NAMALWA (cell line): ENCODE measurements at regions not wholly inside any gene's neighbourhood (a gene's known extent, or its start where the extent isn't known, plus 50 kb on each side); places are given as distances from the start of the nearest gene placed in this dataset.

Experiments used
- DNase-seq: peaks from one replicate; pipeline ENCODE4 v3.0.0-alpha.2; 2015; ENCODE audit warnings: low spot score

- no peak for DNase-seq
Observed at GRCh38 chr5:62112689-62113228, 193.2 kb upstream of the KIF2A start.

DNA sequence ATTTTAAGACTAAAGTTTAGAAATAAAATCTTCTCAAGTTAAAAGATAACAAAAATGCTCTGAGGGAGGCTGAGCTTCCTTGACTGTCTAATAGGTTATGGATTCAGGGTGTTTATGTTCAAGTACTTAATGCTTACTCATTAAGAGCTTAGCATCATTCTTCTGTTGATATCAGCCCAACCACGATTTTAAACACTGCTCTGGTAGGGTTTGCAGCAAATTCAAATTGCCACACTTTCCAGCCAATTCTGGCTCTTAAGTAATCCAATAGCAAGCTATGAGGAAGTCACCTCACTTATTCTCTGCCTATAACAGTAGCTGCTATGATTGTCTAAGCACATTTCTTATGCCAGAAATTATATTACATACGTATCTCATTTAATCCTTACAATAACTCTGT is 191.0 kb upstream of the KIF2A start:
- DNase-seq: no peak

GRCh38 chr5:62124266-62124665 is 181.7 kb upstream of the KIF2A start:
- no peak for DNase-seq

DNA sequence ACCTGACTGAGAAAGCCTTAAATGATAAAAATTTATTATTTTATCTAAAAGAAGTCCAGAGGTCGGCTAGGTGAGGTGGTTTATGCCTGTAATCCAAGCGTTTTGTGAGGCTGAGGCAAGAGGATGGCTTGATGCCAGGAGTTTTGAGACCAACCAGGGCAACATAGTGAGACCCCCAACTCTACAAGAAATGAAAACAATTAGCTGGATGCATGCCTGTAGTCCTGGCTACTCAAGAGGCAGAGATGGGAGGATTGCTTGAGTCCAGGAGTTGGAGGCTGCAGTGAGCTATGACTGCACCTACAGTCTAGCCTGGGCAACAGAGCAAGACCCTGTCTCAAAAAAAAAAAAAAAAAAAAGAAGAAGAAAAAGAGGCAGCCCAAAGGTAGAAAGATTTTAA is 179.9 kb upstream of the KIF2A start:
- DNase-seq: no peak

- no peak for DNase-seq
Observed at GRCh38 chr5:62127098-62127736, 178.8 kb upstream of the KIF2A start.

DNA sequence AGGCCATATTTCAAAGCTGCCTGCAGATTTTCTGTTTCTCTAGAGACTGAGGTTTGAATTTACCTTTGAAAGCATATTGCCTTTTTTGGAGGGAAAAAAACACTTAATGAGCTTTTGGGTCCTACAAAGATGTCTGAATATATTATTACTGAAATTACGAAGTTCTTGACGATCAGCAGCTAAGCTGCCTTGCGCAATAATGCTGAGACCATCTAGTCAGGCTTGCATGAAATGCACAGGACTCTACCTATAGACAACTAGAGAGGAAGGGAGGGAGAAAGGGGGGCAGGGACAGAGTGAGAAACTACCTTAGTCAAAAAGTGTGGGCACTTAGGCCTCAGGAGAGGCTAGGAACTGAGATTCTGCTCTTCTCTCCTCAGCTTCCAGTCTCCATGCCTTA is 175.9 kb upstream of the KIF2A start:
- no peak for DNase-seq

GRCh38 chr5:62132276-62132675 is 173.7 kb upstream of the KIF2A start:
- no peak for DNase-seq

GRCh38 chr5:62133426-62133825 is 172.6 kb upstream of the KIF2A start:
- no peak for DNase-seq

DNA sequence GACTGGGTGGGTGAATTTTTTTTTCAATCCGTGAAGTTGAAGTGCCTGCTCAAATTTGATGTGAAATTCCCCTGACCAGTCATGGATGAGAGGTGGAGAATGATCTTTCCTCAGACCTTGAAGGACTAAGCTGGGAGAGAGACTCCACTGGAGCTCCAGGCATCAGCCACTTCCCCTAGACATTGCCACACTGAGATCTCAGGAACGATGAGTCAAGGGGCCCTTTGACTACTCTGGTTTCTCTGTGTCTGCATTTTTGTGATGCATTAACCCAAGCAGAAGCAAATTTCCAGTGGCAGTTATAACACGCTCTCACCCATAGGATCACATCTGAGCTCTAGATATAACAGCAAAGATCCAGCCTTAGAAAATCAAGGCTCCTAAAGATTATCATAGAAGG is 171.2 kb upstream of the KIF2A start:
- no peak for DNase-seq

DNA sequence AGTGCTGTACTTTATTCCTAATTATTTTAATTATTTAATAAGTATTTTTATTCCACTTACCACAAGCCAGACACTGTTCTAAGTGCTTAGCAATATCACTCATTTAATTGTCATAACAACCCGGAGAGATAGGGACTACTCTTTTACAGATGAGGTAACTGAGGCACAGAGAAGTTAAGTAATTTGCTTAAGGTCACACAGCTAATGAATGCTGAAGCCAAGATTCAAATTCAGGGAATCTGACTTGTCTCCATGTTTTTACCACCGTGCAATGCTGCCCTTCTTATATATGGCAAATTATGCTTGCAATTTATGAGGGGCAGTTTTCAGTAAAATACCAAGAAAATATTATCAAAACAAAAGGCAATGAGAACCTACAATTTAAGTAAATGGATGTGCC is 168.4 kb upstream of the KIF2A start:
- DNase-seq: no peak

- DNase-seq: no peak
Observed at GRCh38 chr5:62138607-62139006, 167.4 kb upstream of the KIF2A start.

GRCh38 chr5:62139741-62140140 is 166.3 kb upstream of the KIF2A start:
- no peak for DNase-seq

DNA sequence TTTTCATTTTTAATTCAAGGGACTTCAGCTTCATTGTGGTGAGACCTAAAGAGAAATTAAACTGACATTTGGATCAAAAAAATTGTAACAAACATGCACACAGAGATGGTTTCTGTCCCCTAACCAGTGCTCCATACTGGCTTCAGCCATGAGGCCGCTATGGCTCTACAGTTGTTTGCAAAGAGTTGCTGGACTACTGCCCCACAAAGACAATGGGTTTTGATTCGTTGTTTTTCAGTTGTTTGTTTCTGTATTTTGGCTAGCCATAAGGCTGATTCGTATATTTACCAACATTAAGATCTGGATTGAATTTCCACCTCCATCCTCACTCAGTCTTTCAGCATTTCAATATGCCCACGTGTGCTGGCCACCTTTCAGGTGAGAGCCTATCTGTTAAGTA is 163.7 kb upstream of the KIF2A start:
- no peak for DNase-seq

DNA sequence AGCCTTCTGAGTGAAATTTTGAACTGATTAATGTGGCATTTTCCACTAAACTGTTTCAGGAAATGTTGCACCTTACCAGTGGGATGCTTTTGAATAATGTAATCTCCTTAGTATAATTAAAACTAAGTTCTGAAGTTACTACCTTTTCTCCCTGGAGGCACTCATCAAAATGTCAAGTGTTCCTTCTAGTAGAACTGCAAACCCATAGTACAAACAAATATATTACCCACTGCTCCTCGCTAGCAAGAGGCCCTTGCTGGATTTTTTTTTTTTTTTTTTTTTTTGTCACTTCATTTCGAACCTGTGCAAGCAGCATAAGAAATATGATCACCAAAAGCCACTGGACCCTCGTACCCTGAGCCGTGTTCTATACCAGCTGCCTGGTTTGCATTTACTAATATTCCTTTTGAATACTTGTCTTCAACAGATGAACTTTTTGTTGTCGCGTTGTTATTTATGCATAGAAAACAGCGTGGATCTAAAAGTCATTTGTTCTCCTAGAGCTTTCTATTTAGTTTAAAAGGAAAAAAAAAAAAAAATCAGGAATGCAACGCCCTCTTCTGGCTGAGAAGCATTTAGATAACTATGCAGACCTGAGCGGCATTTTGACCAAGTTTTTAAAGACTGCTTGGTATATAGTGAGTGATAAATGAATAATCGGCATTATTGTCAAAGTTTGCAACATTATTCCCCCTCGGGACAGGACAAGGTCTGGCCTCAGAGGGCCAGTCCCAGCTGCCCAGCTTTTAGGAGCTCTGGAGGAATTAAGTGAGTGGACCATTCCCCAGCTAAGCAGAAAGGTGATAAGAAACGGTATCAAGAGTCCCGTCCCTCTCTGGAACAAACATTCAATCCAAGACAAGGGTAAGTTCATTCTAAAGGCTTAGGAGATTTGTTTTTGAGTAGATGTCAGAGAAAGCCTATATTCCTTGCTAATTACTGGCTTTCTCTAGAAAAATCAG is 162.5 kb upstream of the KIF2A start:
- DNase-seq: peak; percentile 16

DNA sequence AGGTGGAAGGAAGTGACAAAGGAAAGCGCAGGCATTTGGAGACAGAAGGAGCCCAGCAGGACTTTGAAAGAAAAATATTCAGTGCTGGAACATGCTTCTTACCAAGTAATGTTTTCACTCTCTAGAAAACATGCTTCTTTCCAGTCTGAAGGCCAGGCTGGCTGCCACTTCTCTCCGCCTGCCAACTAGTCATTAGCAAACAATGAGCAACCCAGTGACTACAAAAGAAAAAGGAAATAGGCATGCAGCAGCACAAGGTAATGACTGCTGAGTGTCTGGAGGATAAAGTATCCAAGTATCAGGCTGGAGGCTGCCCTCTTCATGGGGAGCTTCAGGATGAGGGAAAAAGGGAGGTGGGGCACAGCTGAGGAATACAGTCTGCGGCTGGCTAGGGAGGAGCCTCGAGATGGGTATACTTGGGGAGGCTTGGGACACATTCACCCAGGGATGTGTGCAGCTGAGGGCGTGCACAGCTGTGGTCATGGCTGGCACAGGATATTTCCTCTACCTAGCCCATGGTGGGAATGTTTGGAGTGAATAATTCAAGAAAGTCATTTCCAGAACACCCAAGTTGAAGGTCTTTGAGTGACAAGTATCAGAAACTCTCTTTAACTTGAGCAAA is 161.5 kb upstream of the KIF2A start:
- no peak for DNase-seq

DNA sequence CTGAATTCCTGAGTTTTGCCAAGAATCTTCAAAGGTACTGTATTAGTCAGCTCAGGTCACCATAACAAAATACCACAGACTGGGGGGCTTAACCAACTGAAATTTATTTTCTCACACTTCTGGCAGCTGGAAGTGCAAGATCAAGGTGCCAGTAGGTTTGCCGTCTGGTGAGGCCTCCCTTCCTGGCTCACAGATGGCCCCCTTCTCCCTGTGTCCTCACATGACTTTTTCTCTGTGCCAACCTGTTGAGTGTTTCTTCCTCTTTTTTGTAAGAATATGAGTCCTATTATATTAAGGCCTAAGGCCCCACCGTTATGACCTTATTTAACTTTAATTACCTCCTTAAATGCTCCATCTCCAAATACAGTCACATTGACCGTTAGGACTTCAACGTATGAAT is 156.1 kb upstream of the KIF2A start:
- no peak for DNase-seq

DNA sequence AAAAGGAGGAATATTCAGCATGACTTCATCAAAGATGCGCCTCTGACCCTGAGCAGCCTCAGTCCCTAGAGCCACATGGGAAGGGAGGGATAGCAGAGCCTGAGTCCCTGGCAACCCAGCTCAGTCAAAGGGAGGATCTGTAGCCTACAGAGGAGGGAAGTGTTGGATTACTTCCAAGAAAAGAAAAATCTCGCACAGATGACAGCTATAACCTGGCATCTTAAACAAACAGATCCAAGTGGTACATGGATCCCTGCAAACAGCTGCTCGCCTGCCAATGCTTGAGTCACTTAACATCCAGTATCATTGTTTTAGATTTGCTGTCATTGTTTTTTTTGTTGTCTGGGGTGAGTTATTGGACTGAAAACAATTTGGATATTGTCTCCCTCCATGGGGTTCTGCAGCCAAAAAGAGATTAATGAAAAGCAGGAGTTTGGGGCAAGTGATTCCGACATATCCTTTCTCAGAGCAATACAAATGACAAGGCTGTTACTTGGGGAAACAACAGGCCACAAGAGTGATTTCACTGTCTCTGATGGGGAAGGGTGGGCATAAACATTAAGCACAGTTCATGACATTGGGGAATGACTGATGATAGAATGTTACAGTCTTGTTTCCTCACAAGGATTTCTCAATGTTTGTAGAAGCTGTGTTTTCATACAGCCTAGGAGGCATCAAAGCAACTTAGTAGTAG is 153.5 kb upstream of the KIF2A start:
- DNase-seq: no peak

DNA sequence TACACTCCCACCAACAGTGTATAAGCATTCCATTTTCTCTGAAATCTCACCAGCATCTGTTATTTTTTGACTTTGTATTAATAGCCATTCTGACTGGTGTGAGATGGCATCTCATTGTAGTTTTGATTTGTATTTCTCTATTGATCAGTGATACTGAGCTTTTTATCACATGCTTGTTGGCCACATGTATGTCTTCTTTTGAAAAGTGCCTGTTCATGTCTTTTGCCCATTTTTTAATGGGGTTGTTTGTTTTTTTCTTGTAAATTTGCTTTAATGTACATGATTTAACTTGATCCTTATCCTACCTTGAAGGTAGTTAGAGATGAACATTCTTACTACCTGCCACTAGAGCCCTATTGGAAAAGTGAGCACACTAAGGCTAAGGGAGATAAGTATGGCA is 151.2 kb upstream of the KIF2A start:
- no peak for DNase-seq

GRCh38 chr5:62155988-62156387 is 150.0 kb upstream of the KIF2A start:
- DNase-seq: no peak

DNA sequence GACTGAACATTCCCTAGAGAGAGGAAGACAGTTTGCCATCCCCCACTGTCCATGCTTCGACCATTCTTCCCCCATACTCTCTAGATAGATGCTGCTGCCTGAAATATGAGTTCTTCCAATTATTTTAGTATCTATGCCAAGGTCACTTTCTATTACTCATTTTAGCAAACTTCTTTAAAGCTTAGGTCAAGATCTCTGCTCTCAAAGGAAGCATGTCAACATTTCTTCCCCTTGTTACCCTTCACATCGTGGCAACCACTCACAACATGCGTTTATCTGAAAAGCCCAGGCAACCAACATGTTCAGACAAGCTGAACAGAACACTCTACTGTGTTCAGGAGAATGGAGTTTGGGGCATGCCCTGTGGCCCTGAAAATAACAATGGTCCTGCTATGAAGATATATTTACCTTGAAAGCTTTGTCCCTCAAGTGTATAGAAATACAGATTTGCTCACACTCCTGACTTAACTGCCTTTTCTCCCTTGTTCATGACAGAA is 138.4 kb upstream of the KIF2A start:
- DNase-seq: no peak

GRCh38 chr5:62168506-62169281 is 137.3 kb upstream of the KIF2A start:
- peak; percentile 4 for DNase-seq
